GM20431 (cell line): ENCODE measurements at regions not wholly inside any gene's neighbourhood (a gene's known extent, or its start where the extent isn't known, plus 50 kb on each side); places are given as distances from the start of the nearest gene placed in this dataset.

Source experiments
- in situ Hi-C: fragments of 300-500 bp; cut with MseI, MboI; formaldehyde crosslinking; loops from one replicate; pipeline ENCODE4 v1.15.0; 2020; ENCODE audit warnings: low sequenced_read_pairs; ENCODE audit not compliant: unreplicated experiment

- in situ Hi-C loops, result no loop called here
These were observed 202.2 kb downstream of the ENGASE start for GRCh38 chr17:79276821-79277220.

- in situ Hi-C loops, result no loop called here
These were observed 199.0 kb downstream of the ENGASE start for GRCh38 chr17:79273660-79274059.

GRCh38 chr17:79272666-79273219 lies 198.1 kb downstream of the ENGASE start:
- in situ Hi-C loops, result no loop called here

GRCh38 chr17:79272220-79272619 lies 197.6 kb downstream of the ENGASE start:
- in situ Hi-C loops, result no loop called here

- in situ Hi-C loops, result no loop called here
These were observed 195.0 kb downstream of the ENGASE start for GRCh38 chr17:79269620-79270019.

GRCh38 chr17:79263191-79263590 lies 188.6 kb downstream of the ENGASE start:
- in situ Hi-C loops, result no loop called here

- in situ Hi-C loops, result no loop called here
These were observed 188.0 kb downstream of the ENGASE start for GRCh38 chr17:79262624-79263023.

GRCh38 chr17:79261355-79262072 lies 186.9 kb downstream of the ENGASE start:
- in situ Hi-C loops, result no loop called here

- in situ Hi-C loops, result no loop called here
These were observed 184.2 kb downstream of the ENGASE start for GRCh38 chr17:79258843-79259242.

GRCh38 chr17:79258041-79258440 lies 183.4 kb downstream of the ENGASE start:
- in situ Hi-C loops, result no loop called here

GRCh38 chr17:79255926-79256585 lies 181.4 kb downstream of the ENGASE start:
- in situ Hi-C loops, result no loop called here

- in situ Hi-C loops, result no loop called here
These were observed 180.8 kb downstream of the ENGASE start for GRCh38 chr17:79255456-79255855.

- in situ Hi-C loops, result no loop called here
These were observed 180.4 kb downstream of the ENGASE start for GRCh38 chr17:79255046-79255445.

- in situ Hi-C loops, result no loop called here
These were observed 178.3 kb downstream of the ENGASE start for GRCh38 chr17:79252886-79253285.

GRCh38 chr17:79251824-79252223 lies 177.2 kb downstream of the ENGASE start:
- in situ Hi-C loops, result no loop called here

GRCh38 chr17:79249929-79250521 lies 175.4 kb downstream of the ENGASE start:
- in situ Hi-C loops, result no loop called here

GRCh38 chr17:79248843-79249493 lies 174.3 kb downstream of the ENGASE start:
- in situ Hi-C loops, result no loop called here

- in situ Hi-C loops, result no loop called here
These were observed 171.9 kb downstream of the ENGASE start for GRCh38 chr17:79246225-79247190.

GRCh38 chr17:79244665-79245064 lies 170.0 kb downstream of the ENGASE start:
- in situ Hi-C loops, result no loop called here
